Progenitor cell of endocrine pancreas (in vitro differentiated cells): ENCODE measurements at regions not wholly inside any gene's neighbourhood (a gene's known extent, or its start where the extent isn't known, plus 50 kb on each side); places are given as distances from the start of the nearest gene placed in this dataset.

Experiments used
- DNase-seq: peaks from one replicate; pipeline ENCODE4 v3.0.0; 2021; ENCODE audit warnings: low spot score; ENCODE audit not compliant: unreplicated experiment
- H3K27ac Mint-ChIP-seq: 2 replicates; pipeline ENCODE4 v1.8.0; 2021; ENCODE audit warnings: mild to moderate bottlenecking, moderate library complexity, mixed read lengths
- H3K27me3 Mint-ChIP-seq: 2 replicates; pipeline ENCODE4 v1.8.0; 2021; ENCODE audit warnings: mixed read lengths
- H3K36me3 Mint-ChIP-seq: 2 replicates; pipeline ENCODE4 v1.8.0; 2022; ENCODE audit warnings: mixed read lengths; ENCODE audit not compliant: insufficient read depth
- H3K4me1 Mint-ChIP-seq: 2 replicates; pipeline ENCODE4 v1.8.0; 2021; ENCODE audit warnings: low read depth, mixed read lengths
- H3K4me3 Mint-ChIP-seq: 2 replicates; pipeline ENCODE4 v1.8.0; 2021; ENCODE audit warnings: low read depth, mild to moderate bottlenecking, moderate library complexity, mixed read lengths
- H3K9me3 Mint-ChIP-seq: 2 replicates; pipeline ENCODE4 v1.8.0; 2021; ENCODE audit warnings: low read depth, mixed read lengths
- CTCF ChIP-seq: fragments of 200-600 bp; sonication (generic); IDR thresholded peaks from one replicate; pipeline ENCODE4 v1.5.0; 2021; ENCODE audit warnings: antibody characterized with exemption, mild to moderate bottlenecking; ENCODE audit not compliant: unreplicated experiment

DNA sequence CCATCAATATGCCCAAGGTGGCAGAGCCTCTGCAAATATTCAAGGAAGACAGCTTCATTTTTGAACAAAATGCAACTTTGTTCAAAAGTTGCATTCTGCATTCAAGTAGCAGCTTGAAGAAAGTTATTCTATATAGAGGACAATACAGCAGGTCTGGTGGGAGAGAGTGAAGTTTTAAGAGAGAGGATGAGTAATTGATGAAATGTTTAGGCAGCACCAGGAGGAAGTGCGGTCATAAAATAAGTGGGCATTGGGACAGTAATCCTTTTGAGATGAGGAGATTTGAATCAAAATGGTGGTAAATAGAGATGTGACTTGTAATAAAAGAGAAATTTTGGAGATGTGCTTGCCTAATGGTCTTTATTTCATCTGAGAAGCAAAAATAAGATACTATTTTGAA lies 607.3 kb upstream of the ZNF385D start:
- Mint-ChIP-seq H3K4me1 (no peaks in the 10 kb centered on the region), H3K36me3 (no peaks in the 10 kb centered on the region), H3K9me3 (no peaks in the 10 kb centered on the region), H3K4me3 (no peak overlapping the region), H3K27ac (no peak overlapping the region), H3K27me3 (peaks cover 11% of the 10 kb centered on the region)
- no peak for TF ChIP-seq CTCF
- no peak for DNase-seq

DNA sequence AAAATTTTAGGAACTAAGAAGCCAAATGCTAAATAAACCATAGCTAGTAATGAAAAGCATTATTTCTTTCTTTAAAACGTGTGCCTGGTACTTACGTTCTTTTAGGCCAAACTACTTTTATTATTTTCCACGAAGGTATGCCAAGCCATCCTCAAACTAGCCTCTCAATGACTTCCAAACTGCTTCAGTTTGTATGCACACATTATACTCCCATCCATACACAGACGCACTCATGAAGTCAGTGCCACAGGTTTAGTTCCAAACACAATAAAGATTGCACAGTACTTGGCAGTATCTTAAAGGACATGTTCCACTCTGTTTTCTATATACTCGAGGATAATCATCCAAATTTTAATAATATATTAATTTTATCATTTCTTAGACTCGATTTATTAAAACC lies 609.2 kb upstream of the ZNF385D start:
- TF ChIP-seq CTCF: no peak
- H3K9me3 Mint-ChIP-seq: no peaks in the 10 kb centered on the region
- no peak for DNase-seq
- H3K4me1 Mint-ChIP-seq: no peaks in the 10 kb centered on the region
- no peak overlapping the region for H3K27ac Mint-ChIP-seq
- peaks cover 9% of the 10 kb centered on the region for H3K27me3 Mint-ChIP-seq
- H3K36me3 Mint-ChIP-seq: no peaks in the 10 kb centered on the region
- H3K4me3 Mint-ChIP-seq: no peak overlapping the region

DNA sequence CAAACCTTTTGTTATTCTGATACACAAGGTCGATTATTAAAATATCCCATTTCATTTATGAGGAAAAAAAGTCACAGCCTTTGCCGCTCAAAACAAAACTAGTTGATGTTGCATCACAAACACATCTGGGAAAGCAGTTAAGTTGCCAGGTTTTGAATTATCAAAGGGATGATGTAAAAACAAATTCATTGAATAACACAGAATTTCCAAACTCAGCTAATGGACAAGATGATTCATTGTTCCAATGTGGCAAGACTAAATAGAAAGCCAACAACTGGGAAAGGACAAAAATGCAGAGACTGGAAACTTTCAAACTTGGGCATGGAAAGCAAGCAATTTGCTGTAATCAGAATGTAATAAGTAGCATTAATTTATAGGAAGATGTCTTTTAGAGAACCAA lies 610.0 kb upstream of the ZNF385D start:
- Mint-ChIP-seq H3K4me1 (no peaks in the 10 kb centered on the region), H3K27ac (no peak overlapping the region), H3K9me3 (no peaks in the 10 kb centered on the region), H3K4me3 (no peak overlapping the region), H3K27me3 (peaks cover 9% of the 10 kb centered on the region), H3K36me3 (no peaks in the 10 kb centered on the region)
- no peak for TF ChIP-seq CTCF
- DNase-seq: no peak

DNA sequence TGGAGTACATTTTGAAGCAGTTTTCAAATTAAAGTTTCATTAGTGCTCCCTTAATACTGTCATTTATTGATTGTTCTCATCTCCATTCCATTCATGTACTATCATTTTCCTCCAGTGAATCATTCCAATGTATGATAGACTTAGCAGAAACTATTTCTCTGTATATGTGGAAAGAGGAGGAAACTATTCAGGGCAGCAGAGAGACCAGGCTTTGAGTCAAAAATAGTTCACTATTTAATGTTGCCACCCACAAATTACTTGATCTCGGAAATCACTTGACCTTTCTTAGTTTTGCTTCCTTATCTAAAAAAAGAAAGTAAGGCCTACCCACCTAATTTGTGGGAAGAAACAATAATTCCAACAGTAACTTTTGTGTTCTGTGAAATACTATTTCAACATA lies 610.5 kb upstream of the ZNF385D start:
- H3K27ac Mint-ChIP-seq: no peak overlapping the region
- peaks cover 1% of the 10 kb centered on the region for H3K9me3 Mint-ChIP-seq
- H3K4me1 Mint-ChIP-seq: no peaks in the 10 kb centered on the region
- TF ChIP-seq CTCF: no peak
- peaks cover 10% of the 10 kb centered on the region for H3K27me3 Mint-ChIP-seq
- no peaks in the 10 kb centered on the region for H3K36me3 Mint-ChIP-seq
- H3K4me3 Mint-ChIP-seq: no peak overlapping the region
- DNase-seq: no peak

GRCh38 chr3:22364851-22365250 lies 613.8 kb upstream of the ZNF385D start:
- peaks cover 4% of the 10 kb centered on the region for H3K9me3 Mint-ChIP-seq

More at GRCh38 chr3:22364851-22365250, 613.8 kb upstream of the ZNF385D start:
- Mint-ChIP-seq H3K4me3 (no peak overlapping the region), H3K4me1 (no peaks in the 10 kb centered on the region), H3K27me3 (peaks cover 31% of the 10 kb centered on the region), H3K36me3 (no peaks in the 10 kb centered on the region), H3K27ac (no peak overlapping the region)
- no peak for TF ChIP-seq CTCF
- DNase-seq: no peak
